HL-60 (cell line): ENCODE measurements at regions not wholly inside any gene's neighbourhood (a gene's known extent, or its start where the extent isn't known, plus 50 kb on each side); places are given as distances from the start of the nearest gene placed in this dataset.

Experiments used
- DNase-seq, 2 experiments: peaks; one replicate each; pipeline ENCODE4 v3.0.0-alpha.2; 2010 to 2020; ENCODE audit warnings: low read depth in 1 of 2, low spot score in 1 of 2
- H3K27ac ChIP-seq: fragments of 250-450 bp; sonication (Bioruptor Pico); replicated peaks from 2 replicates; pipeline ENCODE4 v1.5.1; 2020; ENCODE audit warnings: mild to moderate bottlenecking, moderate library complexity
- H3K27me3 ChIP-seq: fragments of 250-450 bp; sonication (Bioruptor Pico); 2 replicates; pipeline ENCODE4 v1.5.1; 2021; ENCODE audit warnings: mild to moderate bottlenecking, moderate library complexity; ENCODE audit not compliant: insufficient read depth, poor library complexity, severe bottlenecking
- H3K4me3 ChIP-seq: replicated peaks from 2 replicates; pipeline ENCODE4 v1.5.1; 2011; ENCODE audit warnings: mild to moderate bottlenecking, control low read depth, low read length; ENCODE audit not compliant: insufficient read depth
- GABPA ChIP-seq: IDR thresholded peaks from 2 replicates; pipeline ENCODE4 v1.6.1; 2012; ENCODE audit warnings: low read depth
- POLR2AphosphoS5 ChIP-seq: IDR thresholded peaks from 2 replicates; pipeline ENCODE4 v1.6.1; 2012; ENCODE audit warnings: low read depth
- SPI1 ChIP-seq: IDR thresholded peaks from 2 replicates; pipeline ENCODE4 v1.6.1; 2012; ENCODE audit warnings: low read depth, mild to moderate bottlenecking, borderline replicate concordance
- TF ChIP-seq, protein P1 (sequence below): IDR thresholded peaks from 2 replicates; pipeline ENCODE4 v1.6.1; 2012; ENCODE audit warnings: low read depth; ENCODE audit not compliant: insufficient replicate concordance
- TF ChIP-seq, protein P2 (sequence below): IDR thresholded peaks from one replicate; pipeline ENCODE4 v1.5.1; 2011; ENCODE audit warnings: low read length, control low read depth, inconsistent platforms; ENCODE audit not compliant: insufficient read depth

DNA sequence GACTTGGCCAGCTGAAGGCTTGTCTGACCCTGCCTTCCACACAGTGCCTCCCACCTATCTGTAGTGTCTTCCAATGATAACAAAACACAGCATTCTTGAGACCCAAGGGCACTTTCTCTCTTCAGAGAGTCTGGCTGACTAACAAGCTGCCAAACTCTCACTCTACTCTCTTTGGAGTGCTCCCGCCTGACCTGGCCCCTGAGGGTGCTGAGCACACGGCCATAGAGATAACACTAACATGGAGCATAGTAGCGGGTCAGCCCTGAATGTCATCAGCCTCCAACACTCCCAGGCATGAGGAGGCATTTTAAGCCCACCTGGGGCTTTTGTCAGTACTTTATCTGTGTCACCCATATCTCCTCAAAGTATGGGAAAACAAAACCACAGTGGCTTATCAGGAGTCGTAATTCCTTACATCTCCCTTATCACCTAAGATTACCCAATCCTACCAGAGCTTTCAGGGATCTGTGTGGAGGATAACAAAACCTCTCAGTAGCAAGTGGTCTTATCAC is 160.3 kb upstream of the TCF4 start:
- Histone ChIP-seq H3K4me3 (no peak overlapping the region), H3K27me3 (peaks cover 6% of the 10 kb centered on the region), H3K27ac (no peak overlapping the region)
- TF ChIP-seq SPI1 = no peak
- TF ChIP-seq, protein P1, sequence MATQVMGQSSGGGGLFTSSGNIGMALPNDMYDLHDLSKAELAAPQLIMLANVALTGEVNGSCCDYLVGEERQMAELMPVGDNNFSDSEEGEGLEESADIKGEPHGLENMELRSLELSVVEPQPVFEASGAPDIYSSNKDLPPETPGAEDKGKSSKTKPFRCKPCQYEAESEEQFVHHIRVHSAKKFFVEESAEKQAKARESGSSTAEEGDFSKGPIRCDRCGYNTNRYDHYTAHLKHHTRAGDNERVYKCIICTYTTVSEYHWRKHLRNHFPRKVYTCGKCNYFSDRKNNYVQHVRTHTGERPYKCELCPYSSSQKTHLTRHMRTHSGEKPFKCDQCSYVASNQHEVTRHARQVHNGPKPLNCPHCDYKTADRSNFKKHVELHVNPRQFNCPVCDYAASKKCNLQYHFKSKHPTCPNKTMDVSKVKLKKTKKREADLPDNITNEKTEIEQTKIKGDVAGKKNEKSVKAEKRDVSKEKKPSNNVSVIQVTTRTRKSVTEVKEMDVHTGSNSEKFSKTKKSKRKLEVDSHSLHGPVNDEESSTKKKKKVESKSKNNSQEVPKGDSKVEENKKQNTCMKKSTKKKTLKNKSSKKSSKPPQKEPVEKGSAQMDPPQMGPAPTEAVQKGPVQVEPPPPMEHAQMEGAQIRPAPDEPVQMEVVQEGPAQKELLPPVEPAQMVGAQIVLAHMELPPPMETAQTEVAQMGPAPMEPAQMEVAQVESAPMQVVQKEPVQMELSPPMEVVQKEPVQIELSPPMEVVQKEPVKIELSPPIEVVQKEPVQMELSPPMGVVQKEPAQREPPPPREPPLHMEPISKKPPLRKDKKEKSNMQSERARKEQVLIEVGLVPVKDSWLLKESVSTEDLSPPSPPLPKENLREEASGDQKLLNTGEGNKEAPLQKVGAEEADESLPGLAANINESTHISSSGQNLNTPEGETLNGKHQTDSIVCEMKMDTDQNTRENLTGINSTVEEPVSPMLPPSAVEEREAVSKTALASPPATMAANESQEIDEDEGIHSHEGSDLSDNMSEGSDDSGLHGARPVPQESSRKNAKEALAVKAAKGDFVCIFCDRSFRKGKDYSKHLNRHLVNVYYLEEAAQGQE = no peak
- TF ChIP-seq POLR2AphosphoS5 = no peak
- TF ChIP-seq, protein P2, sequence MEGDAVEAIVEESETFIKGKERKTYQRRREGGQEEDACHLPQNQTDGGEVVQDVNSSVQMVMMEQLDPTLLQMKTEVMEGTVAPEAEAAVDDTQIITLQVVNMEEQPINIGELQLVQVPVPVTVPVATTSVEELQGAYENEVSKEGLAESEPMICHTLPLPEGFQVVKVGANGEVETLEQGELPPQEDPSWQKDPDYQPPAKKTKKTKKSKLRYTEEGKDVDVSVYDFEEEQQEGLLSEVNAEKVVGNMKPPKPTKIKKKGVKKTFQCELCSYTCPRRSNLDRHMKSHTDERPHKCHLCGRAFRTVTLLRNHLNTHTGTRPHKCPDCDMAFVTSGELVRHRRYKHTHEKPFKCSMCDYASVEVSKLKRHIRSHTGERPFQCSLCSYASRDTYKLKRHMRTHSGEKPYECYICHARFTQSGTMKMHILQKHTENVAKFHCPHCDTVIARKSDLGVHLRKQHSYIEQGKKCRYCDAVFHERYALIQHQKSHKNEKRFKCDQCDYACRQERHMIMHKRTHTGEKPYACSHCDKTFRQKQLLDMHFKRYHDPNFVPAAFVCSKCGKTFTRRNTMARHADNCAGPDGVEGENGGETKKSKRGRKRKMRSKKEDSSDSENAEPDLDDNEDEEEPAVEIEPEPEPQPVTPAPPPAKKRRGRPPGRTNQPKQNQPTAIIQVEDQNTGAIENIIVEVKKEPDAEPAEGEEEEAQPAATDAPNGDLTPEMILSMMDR = no peak
- TF ChIP-seq GABPA = no peak
- DNase-seq = no peak

DNA sequence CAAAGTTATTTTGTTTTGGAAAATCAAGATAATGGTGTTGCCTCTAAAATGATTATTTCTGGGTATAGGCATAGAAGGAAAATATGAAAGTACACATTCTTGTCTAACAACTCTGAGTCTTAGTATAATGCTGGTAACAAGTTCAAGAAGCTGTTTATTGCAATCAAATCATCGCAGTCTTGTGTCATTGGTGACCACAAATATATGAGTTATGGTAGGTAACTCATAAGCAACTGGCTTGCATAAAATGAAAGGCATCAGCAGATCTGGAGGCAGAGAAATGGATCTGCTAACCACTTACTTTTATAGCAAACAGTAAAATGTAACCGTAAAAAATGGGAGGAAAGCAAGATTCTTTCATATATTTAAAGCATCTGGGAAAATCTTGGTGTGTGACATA is 156.2 kb upstream of the TCF4 start:
- Histone ChIP-seq H3K27me3 (peaks cover 6% of the 10 kb centered on the region), H3K4me3 (no peak overlapping the region), H3K27ac (no peak overlapping the region)
- TF ChIP-seq SPI1 (no peak), GABPA (no peak), POLR2AphosphoS5 (no peak)
- TF ChIP-seq, protein P1 = no peak
- TF ChIP-seq, protein P2 = no peak
- no peak for DNase-seq

DNA sequence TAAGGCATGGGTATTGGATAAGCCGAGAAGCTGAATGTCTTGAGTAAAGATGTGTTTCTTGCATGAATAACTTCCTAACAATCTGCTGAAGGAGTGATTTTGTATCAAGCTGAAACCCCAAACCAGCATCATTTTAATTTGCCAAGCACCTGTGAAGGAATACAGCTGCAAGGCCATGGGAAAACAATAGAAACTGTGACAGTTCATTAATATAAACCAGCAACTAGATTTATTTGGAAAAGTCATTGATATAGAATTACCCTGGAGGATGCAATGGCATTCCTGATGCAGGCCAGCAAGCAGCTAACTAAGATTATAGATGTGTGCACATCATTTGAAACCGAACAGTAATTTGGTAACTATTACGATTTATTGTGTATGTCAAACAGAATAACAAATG is 155.7 kb upstream of the TCF4 start:
- no peak overlapping the region for H3K4me3 ChIP-seq
- H3K27me3 ChIP-seq = peaks cover 6% of the 10 kb centered on the region
- DNase-seq = no peak
- no peak overlapping the region for H3K27ac ChIP-seq
- TF ChIP-seq POLR2AphosphoS5 (no peak), GABPA (no peak), SPI1 (no peak)
- TF ChIP-seq, protein P2 = no peak
- TF ChIP-seq, protein P1 = no peak
